Lower leg skin (tissue), 3 donors: ENCODE measurements at regions not wholly inside any gene's neighbourhood (a gene's known extent, or its start where the extent isn't known, plus 50 kb on each side); places are given as distances from the start of the nearest gene placed in this dataset.

ENCODE experiments used
- POLR2A ChIP-seq, 2 donors: fragments of 450-650 bp; IDR thresholded peaks; one replicate each; pipeline ENCODE4 v1.6.1; 2016 to 2017; ENCODE audit warnings: antibody characterized with exemption in 2 of 2, mild to moderate bottlenecking in 1 of 2, moderate library complexity in 1 of 2
- TF ChIP-seq, protein P1 (sequence below), 3 donors: fragments of 450-650 bp; IDR thresholded peaks; one replicate each; pipeline ENCODE4 v1.5.1; 2016; ENCODE audit warnings: antibody characterized with exemption in 3 of 3, mild to moderate bottlenecking in 3 of 3, moderate library complexity in 2 of 3

DNA sequence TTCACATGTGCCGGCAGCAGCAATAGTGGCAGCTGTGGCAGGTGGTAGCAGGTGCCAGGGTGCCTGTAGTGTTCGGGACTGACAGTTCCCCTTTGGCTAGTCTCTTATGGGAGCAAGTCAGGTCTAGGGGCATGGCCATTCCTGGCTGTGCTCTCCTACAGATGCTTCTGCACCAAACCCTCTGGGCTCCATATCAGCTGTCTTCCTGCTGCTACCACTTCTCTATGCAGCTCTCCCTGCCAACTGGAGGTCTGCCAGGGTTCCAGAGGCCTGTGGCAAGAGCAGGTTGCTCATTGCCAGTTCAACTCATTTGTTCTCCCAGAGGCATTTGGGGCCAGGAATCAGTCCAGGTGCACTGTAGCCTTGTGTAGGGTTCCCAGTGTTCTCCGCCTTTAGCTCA lies 473.7 kb downstream of the JRKL start:
- TF ChIP-seq, protein P1, sequence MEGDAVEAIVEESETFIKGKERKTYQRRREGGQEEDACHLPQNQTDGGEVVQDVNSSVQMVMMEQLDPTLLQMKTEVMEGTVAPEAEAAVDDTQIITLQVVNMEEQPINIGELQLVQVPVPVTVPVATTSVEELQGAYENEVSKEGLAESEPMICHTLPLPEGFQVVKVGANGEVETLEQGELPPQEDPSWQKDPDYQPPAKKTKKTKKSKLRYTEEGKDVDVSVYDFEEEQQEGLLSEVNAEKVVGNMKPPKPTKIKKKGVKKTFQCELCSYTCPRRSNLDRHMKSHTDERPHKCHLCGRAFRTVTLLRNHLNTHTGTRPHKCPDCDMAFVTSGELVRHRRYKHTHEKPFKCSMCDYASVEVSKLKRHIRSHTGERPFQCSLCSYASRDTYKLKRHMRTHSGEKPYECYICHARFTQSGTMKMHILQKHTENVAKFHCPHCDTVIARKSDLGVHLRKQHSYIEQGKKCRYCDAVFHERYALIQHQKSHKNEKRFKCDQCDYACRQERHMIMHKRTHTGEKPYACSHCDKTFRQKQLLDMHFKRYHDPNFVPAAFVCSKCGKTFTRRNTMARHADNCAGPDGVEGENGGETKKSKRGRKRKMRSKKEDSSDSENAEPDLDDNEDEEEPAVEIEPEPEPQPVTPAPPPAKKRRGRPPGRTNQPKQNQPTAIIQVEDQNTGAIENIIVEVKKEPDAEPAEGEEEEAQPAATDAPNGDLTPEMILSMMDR (IDR thresholded peaks at IDR 0.05): no peak
- TF ChIP-seq POLR2A (IDR thresholded peaks at IDR 0.05): no peak
